Right atrium auricular region (tissue), 2 donors: ENCODE measurements at regions not wholly inside any gene's neighbourhood (a gene's known extent, or its start where the extent isn't known, plus 50 kb on each side); places are given as distances from the start of the nearest gene placed in this dataset.

Experiments
- DNase-seq: peaks from one replicate; pipeline ENCODE4 v3.0.0-alpha.2; 2019; ENCODE audit warnings: low spot score
- H3K27ac ChIP-seq, 2 donors: fragments of 200-600 bp; sonication (generic); 1 replicate in 1 of 2; 2 replicates in 1 of 2; pipeline ENCODE4 v1.5.1; 2016 to 2019
- H3K27me3 ChIP-seq, 2 donors: fragments of 200-600 bp; sonication (generic); one replicate each; pipeline versions ENCODE4 v1.5.1 to v1.6.0; 2017 to 2019
- H3K36me3 ChIP-seq: fragments of 200-600 bp; sonication (generic); one replicate; pipeline ENCODE4 v1.5.1; 2016
- H3K4me1 ChIP-seq, 2 donors: fragments of 200-600 bp; sonication (generic); one replicate each; pipeline versions ENCODE4 v1.5.1 to v1.6.0; 2017 to 2019
- H3K4me3 ChIP-seq, 2 donors: fragments of 200-600 bp; sonication (generic); 1 replicate in 1 of 2; 2 replicates in 1 of 2; pipeline ENCODE4 v1.5.1; 2017 to 2019; ENCODE audit warnings: mild to moderate bottlenecking in 1 of 2, moderate library complexity in 1 of 2
- H3K9me3 ChIP-seq, 2 donors: fragments of 200-600 bp; sonication (generic); one replicate each; pipeline ENCODE4 v1.5.1; 2019
- CTCF ChIP-seq, 2 donors: fragments of 200-600 bp; sonication (generic); IDR thresholded peaks; one replicate each; pipeline ENCODE4 v1.5.1; 2019; ENCODE audit warnings: antibody characterized with exemption in 2 of 2

GRCh38 chr1:60141743-60142142, 68.2 kb upstream of the C1orf87 start:
- Histone ChIP-seq H3K27me3 (no peaks in the 10 kb centered on the region), H3K9me3 (no peaks in the 10 kb centered on the region), H3K4me3 (no peak overlapping the region), H3K27ac (no peak overlapping the region), H3K36me3 (no peaks in the 10 kb centered on the region), H3K4me1 (no peaks in the 10 kb centered on the region)
- TF ChIP-seq CTCF (IDR thresholded peaks at IDR 0.05): no peak
- DNase-seq: no peak

- DNase-seq: no peak
- TF ChIP-seq CTCF (IDR thresholded peaks at IDR 0.05): no peak
- no peak overlapping the region for H3K4me3 ChIP-seq
- no peaks in the 10 kb centered on the region for H3K9me3 ChIP-seq
- H3K27me3 ChIP-seq: no peaks in the 10 kb centered on the region
- no peaks in the 10 kb centered on the region for H3K4me1 ChIP-seq
- H3K36me3 ChIP-seq: no peaks in the 10 kb centered on the region
- no peak overlapping the region for H3K27ac ChIP-seq
Observed at GRCh38 chr1:60141276-60141675, 67.7 kb upstream of the C1orf87 start.

- no peaks in the 10 kb centered on the region for H3K9me3 ChIP-seq
- TF ChIP-seq CTCF (IDR thresholded peaks at IDR 0.05): no peak
- no peaks in the 10 kb centered on the region for H3K4me1 ChIP-seq
- H3K27ac ChIP-seq: no peak overlapping the region
- no peak overlapping the region for H3K4me3 ChIP-seq
- no peak for DNase-seq
- H3K27me3 ChIP-seq: no peaks in the 10 kb centered on the region
- H3K36me3 ChIP-seq: no peaks in the 10 kb centered on the region
Observed at GRCh38 chr1:60137406-60137805, 63.8 kb upstream of the C1orf87 start.

GRCh38 chr1:60136395-60136794, 62.8 kb upstream of the C1orf87 start:
- TF ChIP-seq CTCF (IDR thresholded peaks at IDR 0.05): no peak
- no peaks in the 10 kb centered on the region for H3K36me3 ChIP-seq
- no peaks in the 10 kb centered on the region for H3K9me3 ChIP-seq
- no peak overlapping the region for H3K27ac ChIP-seq
- H3K27me3 ChIP-seq: no peaks in the 10 kb centered on the region
- no peak overlapping the region for H3K4me3 ChIP-seq
- no peaks in the 10 kb centered on the region for H3K4me1 ChIP-seq
- no peak for DNase-seq

GRCh38 chr1:60134716-60135115, 61.1 kb upstream of the C1orf87 start:
- no peak overlapping the region for H3K4me3 ChIP-seq
- no peaks in the 10 kb centered on the region for H3K36me3 ChIP-seq
- H3K4me1 ChIP-seq: no peaks in the 10 kb centered on the region
- H3K27ac ChIP-seq: no peak overlapping the region
- no peaks in the 10 kb centered on the region for H3K9me3 ChIP-seq
- H3K27me3 ChIP-seq: no peaks in the 10 kb centered on the region
- no peak for TF ChIP-seq CTCF (IDR thresholded peaks at IDR 0.05)
- DNase-seq: no peak

GRCh38 chr1:60133848-60134247, 60.3 kb upstream of the C1orf87 start:
- no peak overlapping the region for H3K27ac ChIP-seq
- H3K27me3 ChIP-seq: no peaks in the 10 kb centered on the region
- H3K9me3 ChIP-seq: no peaks in the 10 kb centered on the region

More at GRCh38 chr1:60133848-60134247, 60.3 kb upstream of the C1orf87 start:
- Histone ChIP-seq H3K4me1 (no peaks in the 10 kb centered on the region), H3K36me3 (no peaks in the 10 kb centered on the region), H3K4me3 (no peak overlapping the region)
- DNase-seq: no peak
- no peak for TF ChIP-seq CTCF (IDR thresholded peaks at IDR 0.05)
